Occipital lobe (tissue), 1 donor: ENCODE measurements at regions not wholly inside any gene's neighbourhood (a gene's known extent, or its start where the extent isn't known, plus 50 kb on each side); places are given as distances from the start of the nearest gene placed in this dataset.
A peak's percentile ranks its signal among the peaks of the same experiment; 100 is the strongest.

Experiments
- DNase-seq: peaks from one replicate; lab custom pipeline; 2025; lab: John Stamatoyannopoulos, UW

DNA sequence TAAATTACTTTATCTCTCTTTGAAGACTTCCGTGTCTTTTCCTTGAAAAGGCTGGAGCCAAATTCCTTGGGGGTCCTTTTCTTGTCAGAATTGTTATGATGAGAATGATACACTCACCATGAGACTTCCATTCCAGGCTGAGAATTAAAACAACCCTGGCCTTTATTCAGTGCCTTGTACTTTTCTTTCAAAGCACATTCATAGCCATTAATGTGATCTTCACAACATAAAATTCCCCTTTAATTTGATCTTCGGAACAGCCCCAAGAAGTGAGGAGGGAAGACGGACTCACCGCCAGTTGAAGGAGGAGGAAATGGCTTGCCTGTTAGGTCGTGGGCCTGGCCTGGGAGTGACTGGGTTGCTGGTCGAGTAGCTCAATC is 127.3 kb downstream of the DDX1 start:
- no peak for DNase-seq

DNA sequence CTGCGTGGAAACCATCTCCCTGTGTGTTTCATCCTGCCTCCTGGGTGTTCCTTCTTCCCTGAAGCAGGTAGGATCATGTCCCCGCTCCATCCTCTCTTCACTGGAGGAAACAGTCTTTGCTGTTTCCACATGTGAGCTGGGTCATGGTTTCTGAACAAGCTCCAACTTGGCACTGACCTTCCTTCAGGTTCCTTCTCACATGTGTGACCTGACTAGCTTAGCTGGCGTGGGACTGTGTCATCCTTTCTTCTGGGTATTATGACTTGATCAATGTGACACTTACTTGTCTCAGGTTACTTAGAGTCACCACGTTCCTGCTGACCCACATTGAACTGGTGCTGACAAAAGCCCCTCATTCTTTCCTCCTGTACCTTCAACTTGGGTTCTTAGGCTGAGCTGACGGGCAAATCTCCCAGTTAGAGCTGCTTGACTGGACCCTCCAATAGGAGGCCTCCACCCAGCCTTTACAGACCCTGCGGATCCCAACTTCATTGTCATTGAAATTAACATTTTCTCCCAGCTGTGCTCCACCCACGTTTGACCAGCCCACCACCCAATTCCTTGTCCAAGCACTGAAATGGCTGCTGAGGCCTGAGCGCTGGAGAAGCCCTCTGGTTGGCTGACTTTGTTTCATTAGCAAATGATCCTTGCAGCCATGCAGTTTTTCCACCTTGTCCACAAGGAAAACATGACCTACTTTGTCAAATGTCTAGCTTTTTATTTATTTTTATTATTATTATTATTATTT is 128.1 kb downstream of the DDX1 start:
- no peak for DNase-seq

DNA sequence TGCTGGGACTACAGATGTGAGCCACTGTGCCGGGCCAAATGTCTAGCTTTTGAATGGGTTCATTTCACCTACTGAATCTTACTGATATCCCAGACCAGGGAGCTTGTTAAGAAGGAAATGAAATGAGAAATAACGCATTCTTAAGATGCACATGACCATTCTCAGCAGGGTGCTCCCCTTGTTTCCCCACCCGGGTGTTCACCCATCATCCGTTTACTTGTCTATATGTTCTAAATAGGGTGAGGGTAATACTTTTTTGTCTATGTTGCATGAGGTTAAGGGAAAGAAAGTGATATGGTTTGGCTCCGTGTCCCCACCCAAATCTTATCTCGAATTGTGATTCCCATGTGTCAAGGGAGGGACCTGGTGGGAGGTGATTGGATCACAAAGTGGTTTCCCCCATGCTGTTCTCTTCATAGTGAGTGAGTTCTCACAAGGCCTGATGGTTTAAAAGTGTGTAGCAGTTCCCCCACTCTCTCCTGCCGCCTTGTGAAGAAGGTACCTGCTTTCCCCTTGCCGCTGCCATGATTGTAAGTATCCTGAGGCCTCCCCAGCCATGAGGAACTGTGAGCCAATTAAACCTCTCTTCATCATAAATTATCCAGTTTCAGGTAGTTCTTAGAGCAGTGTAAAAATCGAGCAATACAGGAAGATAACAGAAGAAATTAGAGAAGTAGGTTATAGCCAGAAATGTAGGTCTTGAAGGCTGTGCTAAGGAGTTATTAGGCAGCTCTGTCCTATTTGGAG is 129.1 kb downstream of the DDX1 start:
- DNase-seq, result no peak

DNA sequence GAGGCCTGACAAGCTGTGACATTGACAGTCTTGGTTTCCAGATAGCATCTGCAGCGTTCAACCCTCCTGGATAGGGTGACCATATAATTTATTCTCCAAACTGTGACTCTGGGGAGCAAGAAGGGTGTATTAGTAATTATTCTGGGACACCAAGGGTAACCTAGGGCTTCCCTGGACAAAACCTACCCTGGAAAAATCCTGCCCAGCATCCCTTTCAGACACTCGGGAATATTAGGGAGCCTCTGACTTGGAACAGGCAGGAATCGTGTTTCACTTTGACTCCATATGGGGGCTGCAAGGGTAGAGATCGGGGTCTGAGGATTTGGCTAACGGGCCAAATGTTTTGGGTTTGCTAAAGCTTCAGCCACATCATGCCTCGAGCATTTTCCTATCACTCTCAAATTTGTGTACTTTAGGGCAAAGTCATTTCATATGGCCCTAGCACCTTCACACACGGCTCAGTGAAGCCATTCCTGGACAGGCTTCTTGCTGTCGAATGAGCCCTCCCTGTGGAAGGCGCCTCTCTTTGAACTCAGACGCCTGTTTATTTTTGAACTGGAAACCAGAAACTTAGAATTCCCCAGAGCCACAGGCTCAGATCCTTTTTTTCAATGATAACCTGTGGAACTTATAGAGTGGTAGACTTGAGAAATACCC is 129.9 kb downstream of the DDX1 start:
- no peak for DNase-seq

DNA sequence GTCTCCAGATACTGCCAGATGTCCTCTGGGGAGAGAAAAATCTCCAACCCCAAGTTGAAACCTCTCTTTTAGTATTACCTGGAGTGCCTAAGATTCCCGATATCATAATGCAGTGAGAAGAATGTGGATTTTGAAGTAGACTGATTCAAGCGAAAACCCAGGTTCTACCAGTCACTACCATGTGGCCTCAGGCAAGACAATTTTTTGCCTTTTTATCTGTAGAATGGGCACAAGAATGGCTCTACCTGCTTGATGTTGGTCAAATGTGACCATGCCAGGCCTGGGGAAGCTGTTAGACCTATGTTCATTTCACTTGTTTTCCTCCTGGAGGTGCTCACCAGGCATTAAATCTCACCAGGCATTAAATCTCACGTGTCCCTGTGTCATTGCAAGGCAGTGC is 131.3 kb downstream of the DDX1 start:
- DNase-seq, result no peak

DNA sequence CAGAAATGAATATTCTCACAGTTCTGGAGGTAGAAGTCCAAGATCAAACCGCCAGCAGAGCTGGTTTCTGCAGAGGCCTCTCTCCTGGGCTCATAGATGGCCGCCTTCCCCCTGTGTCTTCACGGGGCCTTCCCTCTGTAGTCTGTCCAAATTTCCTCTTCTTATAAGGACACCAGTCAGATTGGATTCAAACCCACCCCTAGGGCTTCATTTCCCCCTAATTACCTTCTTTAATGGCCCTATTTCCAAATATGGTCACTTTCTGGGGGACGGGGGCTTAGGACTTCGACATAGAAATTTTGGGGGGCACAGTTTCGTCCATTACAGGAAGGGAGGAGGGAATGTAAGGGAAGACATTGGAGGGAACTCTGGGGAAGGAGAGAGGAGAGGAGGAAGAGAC is 132.6 kb downstream of the DDX1 start:
- DNase-seq, result no peak

DNA sequence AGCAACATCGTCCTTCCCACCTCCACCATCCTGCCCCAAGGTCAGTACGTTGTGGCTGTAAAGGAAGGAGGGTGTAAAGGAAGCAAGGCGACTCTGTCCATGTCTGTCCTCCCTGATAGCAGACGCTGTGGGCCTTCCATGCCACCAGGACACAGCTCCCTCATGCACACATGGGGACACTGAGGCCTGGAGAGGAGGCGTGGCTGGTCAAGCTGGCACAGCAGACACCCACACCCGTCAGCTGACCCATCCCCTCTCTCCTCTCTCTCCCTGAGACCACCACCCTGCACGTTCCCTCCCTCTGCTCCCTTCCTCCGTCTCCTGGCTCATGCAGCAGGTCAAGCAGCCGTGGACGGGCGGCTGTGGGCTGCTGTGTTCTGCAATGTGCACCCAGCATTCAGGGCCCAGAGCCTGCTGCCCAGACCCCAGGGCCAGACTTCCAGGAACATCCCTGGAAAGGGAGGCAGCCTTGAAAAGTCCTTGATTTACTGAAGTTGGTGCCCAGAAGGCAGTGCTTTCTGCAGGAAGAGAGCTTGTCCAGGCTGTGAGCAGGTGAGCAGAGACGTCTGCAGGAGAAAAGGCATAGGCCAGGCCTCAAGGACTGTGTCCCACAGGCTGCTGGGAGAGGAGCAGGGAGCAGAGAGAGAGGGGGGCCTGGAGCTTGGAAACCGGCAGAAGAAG is 133.6 kb downstream of the DDX1 start:
- no peak for DNase-seq

DNA sequence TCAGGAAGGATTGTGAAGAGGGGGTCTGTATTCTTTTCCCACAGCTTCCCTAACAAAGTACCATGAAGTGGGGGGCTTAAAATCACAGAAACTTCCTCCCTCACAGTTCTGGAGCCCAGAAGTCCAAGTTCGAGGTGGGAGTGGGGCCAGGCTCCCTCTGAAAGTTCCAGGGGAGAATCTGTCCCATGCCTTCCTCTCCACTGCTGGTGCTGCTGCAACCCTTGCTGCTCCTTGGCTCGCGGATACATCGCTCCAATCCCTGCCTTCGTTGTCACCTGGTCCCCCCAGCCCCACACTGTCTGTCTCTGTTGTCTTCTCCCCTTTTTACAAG is 134.1 kb downstream of the DDX1 start:
- no peak for DNase-seq

DNA sequence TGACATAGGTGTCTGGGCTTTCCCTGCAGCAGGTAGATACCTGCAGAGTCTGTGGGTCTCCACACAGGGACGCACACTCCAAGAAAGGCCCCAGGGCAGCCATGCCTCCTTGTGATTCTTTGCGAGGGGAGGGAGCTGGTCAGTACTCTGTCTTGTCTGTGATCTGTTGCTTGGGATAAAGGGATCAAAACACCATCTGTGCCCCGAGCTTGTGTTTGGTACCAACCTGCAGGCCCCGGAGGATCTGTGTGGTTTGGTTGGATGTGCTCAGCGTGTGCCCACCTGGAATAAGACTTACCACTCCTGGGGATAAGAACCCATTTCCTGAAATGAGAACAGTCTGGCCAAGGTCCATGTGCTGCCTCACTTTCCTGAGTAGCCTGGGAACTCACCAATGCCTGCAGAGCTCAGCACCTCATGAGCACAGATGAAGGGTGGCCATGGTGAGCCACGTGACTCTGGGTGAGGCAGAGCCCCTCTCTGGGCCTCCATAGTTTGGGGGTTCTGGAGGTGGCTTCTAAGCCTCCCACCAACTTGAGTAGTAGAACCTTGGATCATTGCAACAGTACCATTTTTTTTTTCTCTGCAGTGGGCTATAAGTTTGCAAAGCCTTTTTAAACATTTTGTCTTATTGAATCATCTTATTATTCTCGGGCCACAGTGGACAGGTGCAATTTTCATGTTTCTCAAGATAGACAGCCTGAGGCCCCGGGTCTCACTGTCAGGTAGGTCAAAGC is 134.8 kb downstream of the DDX1 start:
- no peak for DNase-seq

DNA sequence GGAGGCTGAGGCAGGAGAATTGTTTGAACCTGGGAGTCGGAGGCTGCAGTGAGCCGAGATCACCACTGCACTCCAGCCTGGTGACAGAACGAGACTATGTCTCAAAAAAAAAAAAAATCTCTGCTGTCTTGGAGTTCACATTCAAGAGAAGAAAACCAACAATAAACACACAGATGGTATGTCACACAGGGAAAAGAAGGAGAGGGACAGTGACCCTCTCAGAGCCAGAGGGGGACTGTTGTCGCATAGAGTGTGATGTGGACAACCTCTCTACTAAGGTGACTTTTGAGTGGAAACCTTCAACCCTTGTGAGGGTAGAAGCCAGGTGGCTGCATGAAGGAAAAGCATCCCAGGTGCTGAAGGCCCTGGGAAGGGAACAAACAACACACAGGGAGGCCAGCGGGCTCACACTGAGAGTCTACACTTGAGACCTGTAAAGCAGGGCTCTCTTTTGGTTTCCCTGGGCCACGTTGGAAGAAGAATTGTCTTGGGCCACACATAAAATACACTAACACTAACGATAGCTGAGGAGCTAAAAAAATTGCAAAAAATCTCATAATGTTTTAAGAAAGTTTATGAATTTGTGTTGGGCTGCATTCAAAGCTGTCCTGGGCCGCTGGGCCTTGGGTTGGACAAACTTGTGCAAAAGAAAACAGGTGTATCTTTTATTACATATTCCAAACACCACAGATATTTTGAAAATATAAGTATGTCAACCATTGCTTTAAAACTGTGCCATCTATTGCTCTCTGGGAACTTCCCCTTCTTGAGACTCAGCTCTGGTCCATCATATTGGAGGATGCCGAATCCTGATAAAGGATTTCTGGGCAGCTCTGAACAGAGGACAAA is 136.0 kb downstream of the DDX1 start:
- no peak for DNase-seq

DNA sequence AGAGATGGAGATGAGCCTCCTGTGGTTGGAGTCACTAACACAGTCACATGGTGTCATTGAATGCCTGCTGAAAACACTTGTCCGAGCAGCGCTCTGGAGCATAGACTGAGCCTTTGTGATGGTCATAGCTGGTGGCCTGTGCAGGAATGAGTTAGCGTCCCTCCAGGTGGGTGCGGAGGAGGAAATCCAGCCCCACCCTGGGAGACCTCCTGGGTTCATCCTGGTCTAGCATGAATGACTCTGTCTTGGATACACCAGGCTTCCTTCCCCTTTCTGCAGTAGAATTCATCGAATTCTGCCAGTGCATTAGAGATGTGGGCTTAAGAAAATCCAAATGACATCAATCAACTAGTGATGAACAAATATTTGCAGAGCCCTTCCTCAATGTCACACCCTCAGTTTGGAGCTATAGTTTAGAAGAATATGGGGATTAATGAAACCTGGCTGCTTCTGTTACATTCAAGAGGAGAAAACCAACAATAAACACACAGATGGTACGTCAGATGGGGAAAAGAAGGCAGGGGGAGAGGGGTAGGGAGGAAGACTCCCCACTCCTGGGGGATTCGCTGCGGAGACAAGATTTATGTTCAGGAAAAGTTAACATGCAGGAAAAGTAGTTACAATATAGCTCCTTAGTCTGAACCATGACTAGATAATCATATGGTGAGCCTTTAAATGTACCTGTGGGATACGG is 136.7 kb downstream of the DDX1 start:
- peak; percentile 19 for DNase-seq

DNA sequence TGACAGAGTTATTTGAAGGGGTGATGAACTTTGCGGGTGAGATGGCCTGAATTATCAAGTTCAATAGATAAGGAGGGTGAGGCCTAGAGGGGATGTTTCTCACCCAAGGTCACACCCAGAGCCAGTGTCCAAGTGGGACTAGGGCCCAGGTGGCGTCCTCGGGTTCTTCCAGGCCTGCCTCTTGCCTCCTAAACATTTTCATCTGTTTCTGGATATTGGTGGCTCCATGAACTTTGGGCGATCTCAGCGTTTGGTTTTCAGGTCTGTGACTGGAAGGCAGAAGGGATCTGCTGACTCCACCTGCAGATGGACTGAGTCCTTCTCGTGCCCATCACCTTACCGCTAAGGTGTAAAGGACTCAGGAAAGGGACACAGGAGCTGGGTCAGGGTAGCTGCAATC is 137.3 kb downstream of the DDX1 start:
- DNase-seq, result no peak

DNA sequence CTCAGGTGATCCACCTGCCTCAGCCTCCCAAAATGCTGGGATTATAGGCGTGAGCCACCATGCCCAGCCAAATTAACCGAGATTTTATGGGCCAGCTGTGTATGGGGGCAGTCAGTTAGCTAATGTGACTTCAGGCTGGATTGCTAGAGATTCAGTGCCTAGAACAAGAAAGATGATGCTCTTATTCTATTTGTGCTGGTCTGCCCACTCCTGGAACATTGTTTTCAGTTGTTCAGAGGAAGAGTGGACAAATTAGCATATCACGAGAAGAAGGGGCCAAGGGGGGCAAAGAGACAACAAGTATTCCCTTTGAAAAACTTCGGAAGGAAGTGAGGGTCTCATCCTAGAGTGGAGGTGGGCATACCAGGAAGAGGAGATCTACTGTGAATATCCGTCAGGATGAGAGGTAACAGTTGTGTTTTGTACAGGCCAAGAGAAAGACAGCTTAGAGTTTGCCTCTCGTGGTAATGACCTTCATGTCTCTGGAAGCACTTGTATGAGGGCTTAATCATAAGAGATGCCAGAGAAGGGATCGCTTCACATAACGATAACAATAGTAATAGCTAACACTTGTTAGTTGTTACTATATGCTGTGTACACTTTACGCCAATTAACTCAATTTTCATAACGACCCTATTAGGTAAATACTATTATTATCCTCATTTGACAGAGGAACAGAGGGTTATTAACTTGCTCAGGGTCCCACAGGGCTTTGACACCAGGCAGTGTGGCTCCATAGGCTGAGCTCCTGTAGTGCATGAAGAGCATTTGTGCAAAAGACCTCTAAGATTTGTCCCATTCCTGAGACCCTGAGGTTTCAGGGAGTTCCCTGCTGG is 138.3 kb downstream of the DDX1 start:
- DNase-seq, result no peak

DNA sequence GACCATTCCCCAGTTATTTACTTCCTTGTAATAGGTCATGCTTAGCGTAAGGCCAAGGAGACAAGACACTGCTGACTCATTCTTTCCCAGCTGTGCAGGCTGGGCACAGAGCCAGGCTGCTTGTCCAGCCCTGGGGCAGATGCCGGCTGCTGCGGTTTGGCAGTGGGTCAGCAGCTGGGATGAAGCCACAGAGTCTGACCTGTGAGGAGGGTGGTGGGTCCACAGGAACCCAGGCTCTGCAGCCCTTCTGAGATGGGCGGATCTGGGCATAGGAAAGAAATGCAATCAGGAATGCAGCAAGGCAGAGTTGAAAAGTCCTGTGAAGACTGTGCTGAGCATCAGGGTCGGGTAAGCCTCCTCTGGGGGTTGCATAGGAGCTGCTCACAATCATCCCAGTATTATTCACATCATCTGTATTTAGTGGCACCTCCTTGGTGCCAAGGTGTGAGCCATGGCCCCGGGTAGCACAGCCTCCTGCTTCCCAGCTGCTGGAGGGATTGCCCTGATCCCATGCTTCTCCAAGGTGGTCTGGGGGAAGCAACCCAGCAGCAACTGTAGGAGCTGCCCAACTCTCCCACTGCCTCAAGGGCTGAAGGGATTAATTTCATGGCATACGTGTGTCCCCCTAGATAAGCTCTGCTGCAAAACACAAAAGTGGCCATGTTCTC is 139.0 kb downstream of the DDX1 start:
- DNase-seq, result peak; percentile 74

DNA sequence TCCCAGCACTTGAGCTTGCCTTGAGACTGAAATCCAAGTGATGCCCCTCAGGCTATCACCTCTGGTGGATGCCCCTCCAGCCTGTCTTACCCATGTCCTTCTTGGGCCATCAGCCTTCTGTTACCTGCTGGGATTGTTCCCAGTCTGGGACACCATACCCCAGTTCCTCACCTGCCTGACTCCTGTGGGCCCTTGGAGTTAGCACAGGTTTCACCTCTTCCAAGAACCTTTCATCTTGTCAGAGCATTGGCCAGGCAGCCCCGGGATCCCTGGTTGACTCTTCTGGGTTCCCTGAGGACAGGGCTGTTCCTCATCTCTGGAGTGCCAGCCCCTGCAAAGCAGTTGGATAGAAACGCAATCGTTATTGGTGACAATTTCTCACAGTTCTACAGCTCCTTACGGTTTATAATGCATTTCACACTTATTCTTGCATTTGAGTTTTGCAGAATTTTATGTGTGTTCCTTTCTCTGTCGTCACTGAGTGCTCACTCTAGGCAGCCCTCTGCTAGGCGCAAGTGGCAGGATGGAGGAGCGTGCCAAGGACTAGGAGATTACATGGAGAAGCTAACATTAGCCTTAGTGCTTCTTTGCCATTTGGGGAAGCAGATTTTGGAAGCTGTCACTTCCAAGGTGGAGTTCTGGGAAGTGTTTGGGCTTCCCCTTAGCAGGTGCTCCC is 139.7 kb downstream of the DDX1 start:
- no peak for DNase-seq

DNA sequence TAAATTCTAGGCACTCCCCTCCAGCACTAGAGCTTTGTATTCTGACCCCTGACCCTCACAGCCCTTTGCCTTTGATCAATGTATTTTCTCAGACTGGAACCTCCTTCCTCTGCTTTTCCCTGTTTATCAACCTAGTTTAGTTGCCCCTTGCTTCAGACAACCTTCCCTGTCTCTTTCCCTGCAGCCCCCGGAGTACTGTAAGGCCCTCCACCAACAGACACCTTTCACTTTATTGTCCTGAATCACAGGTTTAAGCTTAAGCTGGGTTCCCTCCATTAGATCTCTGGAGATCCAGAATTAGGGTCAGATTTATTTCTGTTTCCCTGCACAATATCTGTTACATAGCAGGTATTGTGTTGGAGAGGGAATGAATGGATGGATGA is 140.2 kb downstream of the DDX1 start:
- DNase-seq, result no peak

DNA sequence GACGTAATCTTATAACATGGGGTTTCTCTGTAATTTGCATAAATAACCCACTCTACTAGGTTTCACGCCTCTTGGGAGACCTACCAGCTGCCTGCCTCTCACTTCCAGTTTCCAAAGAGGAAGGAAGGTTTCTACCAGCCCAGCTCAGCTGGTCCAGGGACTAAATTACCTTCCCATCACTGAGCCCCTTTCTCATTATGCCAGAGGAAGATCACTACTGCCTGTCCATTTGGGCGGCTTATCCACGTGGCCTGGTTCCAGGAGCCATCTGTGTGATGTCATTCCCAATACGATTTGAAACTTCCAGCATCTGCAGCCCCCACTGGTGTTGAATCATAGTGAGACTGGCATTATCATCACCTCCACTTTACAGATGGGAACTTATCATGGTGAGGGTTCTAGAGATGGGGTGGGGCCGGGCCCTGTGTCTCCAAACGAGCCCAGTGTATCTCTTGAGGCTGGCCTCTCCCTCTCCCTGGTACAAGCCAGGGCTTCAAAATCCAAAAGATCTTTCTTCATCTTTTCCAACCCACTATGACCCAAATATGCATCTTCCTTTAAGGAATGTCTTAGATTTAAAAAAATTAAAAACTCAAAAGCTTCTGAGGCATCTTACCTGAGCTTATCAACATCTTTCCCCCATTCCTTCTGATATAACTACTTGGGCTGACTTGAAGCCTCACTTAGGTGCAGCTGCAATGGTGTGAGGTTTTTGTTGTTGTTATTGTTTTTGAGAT is 140.8 kb downstream of the DDX1 start:
- no peak for DNase-seq
